ENCODE measurements at regions not wholly inside any gene's neighbourhood (a gene's known extent, or its start where the extent isn't known, plus 50 kb on each side); places are given as distances from the start of the nearest gene placed in this dataset.
A peak's percentile ranks its signal among the peaks of the same experiment; 100 is the strongest.

GRCh38 chr2:106965611-106966010, 79.6 kb upstream of the ST6GAL2 start:
- H3K9me3 ChIP-seq: no peaks in the 10 kb centered on the region
- no peak overlapping the region for H3K4me3 ChIP-seq
- H3K27ac ChIP-seq (replicated peaks in 1 of 4): no peak overlapping the region
- no peaks in the 10 kb centered on the region for H3K27me3 ChIP-seq
- intact Hi-C loops (cut with DNase I): no loop called here
- TF ChIP-seq POLR2AphosphoS5 (IDR thresholded peaks at IDR 0.05): no peak
- H3K36me3 ChIP-seq: no peaks in the 10 kb centered on the region
- DNase-seq (ENCODE audit: extremely low spot score): no peak
- 62% methylated on average over 3 of the region's 3 CpGs for WGBS
- no peaks in the 10 kb centered on the region for H3K4me1 ChIP-seq

- Histone ChIP-seq H3K4me1 (no peaks in the 10 kb centered on the region), H3K36me3 (no peaks in the 10 kb centered on the region), H3K27me3 (no peaks in the 10 kb centered on the region), H3K4me3 (no peak overlapping the region), H3K27ac (replicated peaks in 1 of 4) (no peak overlapping the region), H3K9me3 (no peaks in the 10 kb centered on the region)
- 97% methylated on average over 5 of the region's 5 CpGs for WGBS
- intact Hi-C loops (cut with DNase I): no loop called here
- TF ChIP-seq POLR2A (IDR thresholded peaks at IDR 0.05; ENCODE audit: low read depth) (no peak), CTCF (IDR thresholded peaks at IDR 0.05) (no peak), POLR2AphosphoS5 (IDR thresholded peaks at IDR 0.05) (no peak), EP300 (IDR thresholded peaks at IDR 0.05) (no peak)
- DNase-seq (ENCODE audit: extremely low spot score): no peak
These were observed 83.8 kb upstream of the ST6GAL2 start for GRCh38 chr2:106969777-106970176.

GRCh38 chr2:106970471-106971261, 84.7 kb upstream of the ST6GAL2 start:
- intact Hi-C loops (cut with DNase I): no loop called here
- TF ChIP-seq CTCF (IDR thresholded peaks at IDR 0.05): no peak
- no peak for TF ChIP-seq POLR2A (IDR thresholded peaks at IDR 0.05; ENCODE audit: low read depth)
- TF ChIP-seq EP300 (IDR thresholded peaks at IDR 0.05): no peak
- no peak for TF ChIP-seq POLR2AphosphoS5 (IDR thresholded peaks at IDR 0.05)
- peak; percentile 72 for DNase-seq (ENCODE audit: extremely low spot score)
- Histone ChIP-seq H3K36me3 (no peaks in the 10 kb centered on the region), H3K4me1 (no peaks in the 10 kb centered on the region), H3K27me3 (no peaks in the 10 kb centered on the region), H3K9me3 (no peaks in the 10 kb centered on the region), H3K27ac (replicated peaks in 1 of 4) (no peak overlapping the region), H3K4me3 (no peak overlapping the region)
- WGBS: 86% methylated on average over 5 of the region's 5 CpGs

GRCh38 chr2:106972782-106973181, 86.8 kb upstream of the ST6GAL2 start:
- TF ChIP-seq POLR2A (IDR thresholded peaks at IDR 0.05; ENCODE audit: low read depth): no peak
- no peak for TF ChIP-seq POLR2AphosphoS5 (IDR thresholded peaks at IDR 0.05)
- TF ChIP-seq EP300 (IDR thresholded peaks at IDR 0.05): no peak
- no peak for TF ChIP-seq CTCF (IDR thresholded peaks at IDR 0.05)
- no peak for DNase-seq (ENCODE audit: extremely low spot score)
- Histone ChIP-seq H3K4me1 (no peaks in the 10 kb centered on the region), H3K27ac (replicated peaks in 1 of 4) (no peak overlapping the region), H3K36me3 (no peaks in the 10 kb centered on the region), H3K9me3 (no peaks in the 10 kb centered on the region), H3K4me3 (no peak overlapping the region), H3K27me3 (no peaks in the 10 kb centered on the region)
- WGBS: 85% methylated on average over 2 of the region's 2 CpGs
- intact Hi-C loops (cut with DNase I): no loop called here

GRCh38 chr2:106974891-106975290, 88.9 kb upstream of the ST6GAL2 start:
- Histone ChIP-seq H3K9me3 (no peaks in the 10 kb centered on the region), H3K4me1 (no peaks in the 10 kb centered on the region), H3K27me3 (no peaks in the 10 kb centered on the region), H3K36me3 (no peaks in the 10 kb centered on the region), H3K27ac (replicated peaks in 1 of 4) (no peak overlapping the region), H3K4me3 (no peak overlapping the region)
- DNase-seq (ENCODE audit: extremely low spot score): no peak
- intact Hi-C loops (cut with DNase I): no loop called here
- TF ChIP-seq POLR2AphosphoS5 (IDR thresholded peaks at IDR 0.05) (no peak), POLR2A (IDR thresholded peaks at IDR 0.05; ENCODE audit: low read depth) (no peak)
- WGBS: 90% methylated on average over 1 of the region's 1 CpG

- intact Hi-C loops (cut with DNase I): no loop called here
- 90% methylated on average over 1 of the region's 1 CpG for WGBS
- H3K9me3 ChIP-seq: no peaks in the 10 kb centered on the region
- no peak for TF ChIP-seq POLR2A (IDR thresholded peaks at IDR 0.05; ENCODE audit: low read depth)
- no peak for TF ChIP-seq EP300 (IDR thresholded peaks at IDR 0.05)
- TF ChIP-seq POLR2AphosphoS5 (IDR thresholded peaks at IDR 0.05): no peak
- TF ChIP-seq CTCF (IDR thresholded peaks at IDR 0.05): no peak
- H3K4me1 ChIP-seq: no peaks in the 10 kb centered on the region
- no peaks in the 10 kb centered on the region for H3K36me3 ChIP-seq
- no peak overlapping the region for H3K27ac ChIP-seq (replicated peaks in 1 of 4)
- no peak for DNase-seq (ENCODE audit: extremely low spot score)
- no peaks in the 10 kb centered on the region for H3K27me3 ChIP-seq
- no peak overlapping the region for H3K4me3 ChIP-seq
These were observed 89.7 kb upstream of the ST6GAL2 start for GRCh38 chr2:106975641-106976040.

All from esophagus muscularis mucosa (tissue), 4 donors.